ENCODE measurements at regions not wholly inside any gene's neighbourhood (a gene's known extent, or its start where the extent isn't known, plus 50 kb on each side); places are given as distances from the start of the nearest gene placed in this dataset.

- ChIA-PET CTCF (no interaction called here), POLR2A (ENCODE audit: unreplicated experiment) (no interaction called here)
- H3K27ac ChIP-seq: no peak overlapping the region
- TF ChIP-seq CTCF (conservative IDR thresholded peaks at IDR 0.05): no peak
- TF ChIP-seq EZH2 (IDR thresholded peaks at IDR 0.05; ENCODE audit: low read depth): no peak
- no peaks in the 10 kb centered on the region for H3K27me3 ChIP-seq (ENCODE audit: insufficient read depth, low read depth)
- H4K20me1 ChIP-seq (ENCODE audit: insufficient read depth): no peaks in the 10 kb centered on the region
- no peaks in the 10 kb centered on the region for H3K4me1 ChIP-seq (replicated peaks; ENCODE audit: insufficient read depth)
- H3K79me2 ChIP-seq (ENCODE audit: low read depth): no peaks in the 10 kb centered on the region
- DNase-seq: no peak
- no TSS peak for BruUV-seq (replicated peaks)
- H3K36me3 ChIP-seq (ENCODE audit: low read depth): no peaks in the 10 kb centered on the region
- no peaks in the 10 kb centered on the region for H3K9me2 ChIP-seq (ENCODE audit: insufficient read depth)
- H3K9me3 ChIP-seq (ENCODE audit: insufficient read depth, low read depth): no peaks in the 10 kb centered on the region
- H3K4me3 ChIP-seq: no peak overlapping the region
- intact Hi-C loops (cut with micrococcal nuclease; ENCODE audit: unreplicated experiment): no loop called here
- H3K4me2 ChIP-seq: no peak overlapping the region
- no peaks in the 10 kb centered on the region for H3F3A ChIP-seq (ENCODE audit: insufficient read depth, low read depth)
- no peak overlapping the region for H2AFZ ChIP-seq
Observed at GRCh38 chr11:97740801-97741151, 1280.0 kb upstream of the CNTN5 start.

- Histone ChIP-seq H3K36me3 (ENCODE audit: low read depth) (no peaks in the 10 kb centered on the region), H3K27me3 (ENCODE audit: insufficient read depth, low read depth) (no peaks in the 10 kb centered on the region), H4K20me1 (ENCODE audit: insufficient read depth) (no peaks in the 10 kb centered on the region), H2AFZ (no peak overlapping the region), H3K27ac (no peak overlapping the region), H3K9me3 (ENCODE audit: insufficient read depth, low read depth) (no peaks in the 10 kb centered on the region), H3K4me2 (no peak overlapping the region), H3K4me1 (replicated peaks; ENCODE audit: insufficient read depth) (no peaks in the 10 kb centered on the region), H3K4me3 (no peak overlapping the region), H3K79me2 (ENCODE audit: low read depth) (no peaks in the 10 kb centered on the region), H3F3A (ENCODE audit: insufficient read depth, low read depth) (no peaks in the 10 kb centered on the region), H3K9me2 (ENCODE audit: insufficient read depth) (no peaks in the 10 kb centered on the region)
- intact Hi-C loops (cut with micrococcal nuclease; ENCODE audit: unreplicated experiment): no loop called here
- ChIA-PET POLR2A (ENCODE audit: unreplicated experiment) (no interaction called here), CTCF (interaction anchor here (0.6 kb wide), 1 partner anchor 728 kb away, joined by 8 read pairs; no protein-coding TSS in a partner anchor)
- no TSS peak for BruUV-seq (replicated peaks)
- no peak for DNase-seq
- no peak for TF ChIP-seq CTCF (conservative IDR thresholded peaks at IDR 0.05)
- no peak for TF ChIP-seq EZH2 (IDR thresholded peaks at IDR 0.05; ENCODE audit: low read depth)
Observed at GRCh38 chr11:97742717-97743116, 1278.0 kb upstream of the CNTN5 start.

GRCh38 chr11:97743205-97743742, 1277.5 kb upstream of the CNTN5 start:
- Histone ChIP-seq H4K20me1 (ENCODE audit: insufficient read depth) (no peaks in the 10 kb centered on the region), H3K27me3 (ENCODE audit: insufficient read depth, low read depth) (no peaks in the 10 kb centered on the region), H2AFZ (no peak overlapping the region), H3K27ac (no peak overlapping the region), H3K4me2 (no peak overlapping the region), H3K4me3 (no peak overlapping the region), H3K36me3 (ENCODE audit: low read depth) (no peaks in the 10 kb centered on the region), H3K9me2 (ENCODE audit: insufficient read depth) (no peaks in the 10 kb centered on the region), H3K79me2 (ENCODE audit: low read depth) (no peaks in the 10 kb centered on the region), H3F3A (ENCODE audit: insufficient read depth, low read depth) (no peaks in the 10 kb centered on the region), H3K9me3 (ENCODE audit: insufficient read depth, low read depth) (no peaks in the 10 kb centered on the region), H3K4me1 (replicated peaks; ENCODE audit: insufficient read depth) (no peaks in the 10 kb centered on the region)
- intact Hi-C loops (cut with micrococcal nuclease; ENCODE audit: unreplicated experiment): no loop called here
- ChIA-PET POLR2A (ENCODE audit: unreplicated experiment) (no interaction called here), CTCF (interaction anchor here (0.6 kb wide), 1 partner anchor 727 kb away, joined by 8 read pairs; no protein-coding TSS in a partner anchor)
- TF ChIP-seq CTCF (conservative IDR thresholded peaks at IDR 0.05) (no peak), EZH2 (IDR thresholded peaks at IDR 0.05; ENCODE audit: low read depth) (no peak)
- DNase-seq: no peak
- BruUV-seq (replicated peaks): no TSS peak

Data from PC-9 (cell line).